Esophagus squamous epithelium (tissue), 4 donors: ENCODE measurements at regions not wholly inside any gene's neighbourhood (a gene's known extent, or its start where the extent isn't known, plus 50 kb on each side); places are given as distances from the start of the nearest gene placed in this dataset.

ENCODE experiments used
- POLR2A ChIP-seq, 4 donors: fragments of 450-650 bp; IDR thresholded peaks; one replicate each; pipeline ENCODE4 v1.6.1; 2017; ENCODE audit warnings: antibody characterized with exemption in 4 of 4, mild to moderate bottlenecking in 4 of 4, moderate library complexity in 3 of 4
- TF ChIP-seq, protein P1 (sequence below), 6 experiments: fragments of 450-650 bp in 4 of 6; fragments of 200-600 bp in 2 of 6; sonication (generic) in 2 of 6; IDR thresholded peaks; one replicate each; pipeline ENCODE4 v1.5.1; 2016 to 2019; ENCODE audit warnings: antibody characterized with exemption in 6 of 6, mild to moderate bottlenecking in 4 of 6, moderate library complexity in 4 of 6

DNA sequence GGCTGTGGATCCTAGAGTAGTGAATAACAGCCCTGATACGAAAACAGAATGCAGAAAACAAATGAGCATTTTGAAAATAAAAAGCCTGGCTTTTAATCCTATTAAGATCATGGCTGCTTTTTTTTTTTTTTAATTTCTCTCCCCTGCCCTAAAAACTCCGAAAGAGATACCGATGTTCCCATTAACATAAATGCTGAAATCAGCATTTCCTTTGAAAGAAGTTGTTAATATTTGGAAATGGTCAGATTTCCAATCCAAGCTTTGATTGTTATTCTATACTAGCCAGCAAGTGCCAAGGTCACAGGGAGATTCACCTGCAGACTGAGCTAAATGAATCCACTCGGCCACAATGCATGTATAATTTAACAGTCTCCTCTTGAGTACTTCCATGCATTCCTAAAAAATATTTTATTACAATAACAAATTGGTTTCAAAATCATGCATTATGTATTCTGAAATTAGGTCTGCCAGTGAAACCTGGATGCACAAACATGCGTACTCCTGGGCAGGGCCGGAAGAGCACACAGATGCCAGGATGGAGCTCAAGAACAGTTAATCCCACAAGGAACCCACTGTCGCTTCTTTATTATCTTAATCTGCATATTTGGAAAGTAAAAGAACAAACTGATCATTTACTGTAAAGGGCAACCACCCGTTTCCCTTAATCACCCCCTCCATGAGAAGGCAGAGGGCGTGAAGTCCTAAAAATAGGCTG, 521.5 kb upstream of the ZFHX3 start:
- TF ChIP-seq, protein P1, sequence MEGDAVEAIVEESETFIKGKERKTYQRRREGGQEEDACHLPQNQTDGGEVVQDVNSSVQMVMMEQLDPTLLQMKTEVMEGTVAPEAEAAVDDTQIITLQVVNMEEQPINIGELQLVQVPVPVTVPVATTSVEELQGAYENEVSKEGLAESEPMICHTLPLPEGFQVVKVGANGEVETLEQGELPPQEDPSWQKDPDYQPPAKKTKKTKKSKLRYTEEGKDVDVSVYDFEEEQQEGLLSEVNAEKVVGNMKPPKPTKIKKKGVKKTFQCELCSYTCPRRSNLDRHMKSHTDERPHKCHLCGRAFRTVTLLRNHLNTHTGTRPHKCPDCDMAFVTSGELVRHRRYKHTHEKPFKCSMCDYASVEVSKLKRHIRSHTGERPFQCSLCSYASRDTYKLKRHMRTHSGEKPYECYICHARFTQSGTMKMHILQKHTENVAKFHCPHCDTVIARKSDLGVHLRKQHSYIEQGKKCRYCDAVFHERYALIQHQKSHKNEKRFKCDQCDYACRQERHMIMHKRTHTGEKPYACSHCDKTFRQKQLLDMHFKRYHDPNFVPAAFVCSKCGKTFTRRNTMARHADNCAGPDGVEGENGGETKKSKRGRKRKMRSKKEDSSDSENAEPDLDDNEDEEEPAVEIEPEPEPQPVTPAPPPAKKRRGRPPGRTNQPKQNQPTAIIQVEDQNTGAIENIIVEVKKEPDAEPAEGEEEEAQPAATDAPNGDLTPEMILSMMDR (IDR thresholded peaks at IDR 0.05), result no peak
- no peak for TF ChIP-seq POLR2A (IDR thresholded peaks at IDR 0.05)
